Lower leg skin (tissue), 3 donors: ENCODE measurements at regions not wholly inside any gene's neighbourhood (a gene's known extent, or its start where the extent isn't known, plus 50 kb on each side); places are given as distances from the start of the nearest gene placed in this dataset.

Source experiments
- POLR2A ChIP-seq, 2 donors: fragments of 450-650 bp; IDR thresholded peaks; one replicate each; pipeline ENCODE4 v1.6.1; 2016 to 2017; ENCODE audit warnings: antibody characterized with exemption in 2 of 2, mild to moderate bottlenecking in 1 of 2, moderate library complexity in 1 of 2
- TF ChIP-seq, protein P1 (sequence below), 3 donors: fragments of 450-650 bp; IDR thresholded peaks; one replicate each; pipeline ENCODE4 v1.5.1; 2016; ENCODE audit warnings: antibody characterized with exemption in 3 of 3, mild to moderate bottlenecking in 3 of 3, moderate library complexity in 2 of 3

DNA sequence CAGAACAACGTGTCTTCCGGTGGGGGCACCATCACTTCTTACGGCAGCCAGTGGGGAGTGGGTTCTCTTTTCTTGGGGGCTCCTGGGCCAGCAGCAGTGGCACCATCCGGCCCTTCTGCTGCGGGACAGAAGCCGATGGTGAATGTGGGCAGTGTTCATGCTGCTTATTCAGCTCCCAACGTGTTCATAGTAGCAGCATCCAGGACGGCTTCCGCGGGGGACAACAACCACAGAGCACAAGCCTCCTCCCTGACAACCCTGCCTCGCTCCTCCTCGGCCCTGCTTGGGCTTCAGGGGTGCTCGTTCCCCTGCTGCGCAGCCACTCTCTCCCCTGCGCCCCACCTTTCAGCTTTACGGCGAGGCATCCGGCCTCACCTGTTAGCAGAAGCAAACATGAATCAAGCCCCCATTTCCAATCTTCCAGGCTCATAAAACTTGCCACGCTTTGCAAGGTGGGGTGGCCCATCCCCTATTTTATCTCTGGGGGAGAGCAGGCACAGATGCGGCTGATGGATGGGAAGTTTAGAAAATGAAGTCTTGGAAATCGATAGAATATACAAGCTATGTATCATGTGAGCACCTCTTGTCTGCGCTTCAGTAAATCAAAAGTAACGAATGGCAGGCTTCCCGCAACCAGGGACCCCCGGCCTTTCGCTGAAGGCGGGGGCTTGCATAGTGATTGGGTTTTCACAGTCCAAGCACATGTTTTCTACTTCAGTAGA lies 191.8 kb upstream of the NECTIN1 start:
- TF ChIP-seq, protein P1, sequence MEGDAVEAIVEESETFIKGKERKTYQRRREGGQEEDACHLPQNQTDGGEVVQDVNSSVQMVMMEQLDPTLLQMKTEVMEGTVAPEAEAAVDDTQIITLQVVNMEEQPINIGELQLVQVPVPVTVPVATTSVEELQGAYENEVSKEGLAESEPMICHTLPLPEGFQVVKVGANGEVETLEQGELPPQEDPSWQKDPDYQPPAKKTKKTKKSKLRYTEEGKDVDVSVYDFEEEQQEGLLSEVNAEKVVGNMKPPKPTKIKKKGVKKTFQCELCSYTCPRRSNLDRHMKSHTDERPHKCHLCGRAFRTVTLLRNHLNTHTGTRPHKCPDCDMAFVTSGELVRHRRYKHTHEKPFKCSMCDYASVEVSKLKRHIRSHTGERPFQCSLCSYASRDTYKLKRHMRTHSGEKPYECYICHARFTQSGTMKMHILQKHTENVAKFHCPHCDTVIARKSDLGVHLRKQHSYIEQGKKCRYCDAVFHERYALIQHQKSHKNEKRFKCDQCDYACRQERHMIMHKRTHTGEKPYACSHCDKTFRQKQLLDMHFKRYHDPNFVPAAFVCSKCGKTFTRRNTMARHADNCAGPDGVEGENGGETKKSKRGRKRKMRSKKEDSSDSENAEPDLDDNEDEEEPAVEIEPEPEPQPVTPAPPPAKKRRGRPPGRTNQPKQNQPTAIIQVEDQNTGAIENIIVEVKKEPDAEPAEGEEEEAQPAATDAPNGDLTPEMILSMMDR (IDR thresholded peaks at IDR 0.05): no peak
- TF ChIP-seq POLR2A (IDR thresholded peaks at IDR 0.05): no peak
